ENCODE measurements at regions not wholly inside any gene's neighbourhood (a gene's known extent, or its start where the extent isn't known, plus 50 kb on each side); places are given as distances from the start of the nearest gene placed in this dataset.

GRCh38 chr6:165843568-165844113 is 180.6 kb upstream of the PDE10A start:
- Histone ChIP-seq H3K79me2 (ENCODE audit: insufficient read depth, low read length) (no peaks in the 10 kb centered on the region), H3K9me3 (replicated peaks in 1 of 2; ENCODE audit: control insufficient read depth in 1 of 2, insufficient read depth in 1 of 2, low read length in 2 of 2) (no peaks in the 10 kb centered on the region), H3K4me2 (replicated peaks; ENCODE audit: extremely low read depth, low read length, poor library complexity, severe bottlenecking) (no peak overlapping the region), H3K27me3 (ENCODE audit: control insufficient read depth in 2 of 2, insufficient read depth in 2 of 2, low read length in 2 of 2) (peaks cover 22 to 36% of the 10 kb centered on the region in 2 donors), H3K4me3 (replicated peaks in 1 of 3; ENCODE audit: low read depth in 2 of 3, low read length in 3 of 3) (no peak overlapping the region), H2AFZ (ENCODE audit: insufficient read depth, low read depth, low read length, poor library complexity, severe bottlenecking) (no peak overlapping the region), H3K9ac (ENCODE audit: insufficient read depth, low read length, poor library complexity, severe bottlenecking) (no peak overlapping the region), H3K36me3 (replicated peaks in 1 of 2; ENCODE audit: control insufficient read depth in 1 of 2, insufficient read depth in 2 of 2, low read length in 2 of 2) (no peaks in the 10 kb centered on the region), H3K27ac (ENCODE audit: low read depth in 1 of 2, low read length in 2 of 2) (no peak overlapping the region), H3K4me1 (ENCODE audit: control insufficient read depth in 1 of 2, insufficient read depth in 2 of 2, low read length in 2 of 2) (no peaks in the 10 kb centered on the region), H4K20me1 (ENCODE audit: insufficient read depth, low read length) (no peaks in the 10 kb centered on the region)
- intact Hi-C loops (cut with micrococcal nuclease) = no loop called here
- WGBS (ENCODE audit: insufficient coverage) = 77% methylated on average over 5 of the region's 11 CpGs
- no peaks in the 10 kb centered on the region for H3K36me3 Mint-ChIP-seq
- TF ChIP-seq CTCF (IDR thresholded peaks at IDR 0.05) = no peak
- peaks cover 14 to 43% (median 28%) of the 10 kb centered on the region in 3 donors for H3K27me3 Mint-ChIP-seq (ENCODE audit: low read depth in 3 of 3)
- H3K4me3 Mint-ChIP-seq = no peak overlapping the region
- H3K9me3 Mint-ChIP-seq = peaks cover 0 to 4% (median 0%) of the 10 kb centered on the region in 7 donors
- no peak for DNase-seq
- no peaks in the 10 kb centered on the region for H3K4me1 Mint-ChIP-seq
- H3K27ac Mint-ChIP-seq = no peak overlapping the region

DNA sequence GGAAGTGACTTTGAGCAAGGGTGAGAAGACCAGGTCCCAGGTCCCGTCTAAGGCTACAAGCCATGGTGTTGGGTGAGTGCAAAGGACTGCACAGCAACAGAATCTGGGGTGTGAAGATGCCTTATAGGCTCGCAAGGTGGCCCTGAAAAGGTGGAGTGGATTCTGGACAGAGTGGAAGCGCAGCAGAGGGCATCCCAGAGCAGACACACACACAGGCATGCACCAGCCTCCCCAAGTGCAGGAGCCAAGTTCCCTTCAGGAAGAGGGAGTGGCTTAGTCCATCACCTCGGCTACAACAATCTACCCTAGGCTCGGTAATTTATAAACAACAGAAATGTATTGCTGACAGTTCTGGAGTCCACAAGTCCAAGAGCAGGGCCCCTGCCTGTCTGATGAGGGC is 180.1 kb upstream of the PDE10A start:
- Histone ChIP-seq H3K27me3 (ENCODE audit: control insufficient read depth in 2 of 2, insufficient read depth in 2 of 2, low read length in 2 of 2) (peaks cover 22 to 36% of the 10 kb centered on the region in 2 donors), H3K9me3 (replicated peaks in 1 of 2; ENCODE audit: control insufficient read depth in 1 of 2, insufficient read depth in 1 of 2, low read length in 2 of 2) (no peaks in the 10 kb centered on the region), H3K9ac (ENCODE audit: insufficient read depth, low read length, poor library complexity, severe bottlenecking) (no peak overlapping the region), H2AFZ (ENCODE audit: insufficient read depth, low read depth, low read length, poor library complexity, severe bottlenecking) (no peak overlapping the region), H3K27ac (ENCODE audit: low read depth in 1 of 2, low read length in 2 of 2) (no peak overlapping the region), H3K79me2 (ENCODE audit: insufficient read depth, low read length) (no peaks in the 10 kb centered on the region), H3K4me2 (replicated peaks; ENCODE audit: extremely low read depth, low read length, poor library complexity, severe bottlenecking) (no peak overlapping the region), H3K36me3 (replicated peaks in 1 of 2; ENCODE audit: control insufficient read depth in 1 of 2, insufficient read depth in 2 of 2, low read length in 2 of 2) (no peaks in the 10 kb centered on the region), H3K4me3 (replicated peaks in 1 of 3; ENCODE audit: low read depth in 2 of 3, low read length in 3 of 3) (no peak overlapping the region), H4K20me1 (ENCODE audit: insufficient read depth, low read length) (no peaks in the 10 kb centered on the region), H3K4me1 (ENCODE audit: control insufficient read depth in 1 of 2, insufficient read depth in 2 of 2, low read length in 2 of 2) (no peaks in the 10 kb centered on the region)
- DNase-seq = no peak
- no peaks in the 10 kb centered on the region for H3K36me3 Mint-ChIP-seq
- TF ChIP-seq CTCF (IDR thresholded peaks at IDR 0.05) = no peak
- H3K4me1 Mint-ChIP-seq = no peaks in the 10 kb centered on the region
- peak overlapping the region in 1 of 7 donors; percentile 51 for H3K27ac Mint-ChIP-seq
- H3K27me3 Mint-ChIP-seq (ENCODE audit: low read depth in 3 of 3) = peaks cover 14 to 40% (median 23%) of the 10 kb centered on the region in 3 donors
- intact Hi-C loops (cut with micrococcal nuclease) = no loop called here
- H3K9me3 Mint-ChIP-seq = peaks cover 0 to 4% (median 0%) of the 10 kb centered on the region in 7 donors
- H3K4me3 Mint-ChIP-seq = no peak overlapping the region
- no CpG with 5 or more reads among the region's 5 CpGs for WGBS (ENCODE audit: insufficient coverage)
